Type B pancreatic cell (in vitro differentiated cells): ENCODE measurements at regions not wholly inside any gene's neighbourhood (a gene's known extent, or its start where the extent isn't known, plus 50 kb on each side); places are given as distances from the start of the nearest gene placed in this dataset.

Experiments used
- DNase-seq: peaks from one replicate; pipeline ENCODE4 v3.0.0; 2021; ENCODE audit warnings: mixed read lengths; ENCODE audit not compliant: unreplicated experiment; ENCODE audit errors: extremely low spot score
- H3K27ac Mint-ChIP-seq: 2 replicates; pipeline ENCODE4 v1.8.0; 2021; ENCODE audit warnings: mild to moderate bottlenecking, mixed read lengths
- H3K27me3 Mint-ChIP-seq: 2 replicates; pipeline ENCODE4 v1.8.0; 2021; ENCODE audit warnings: mixed read lengths
- H3K36me3 Mint-ChIP-seq: 2 replicates; pipeline ENCODE4 v1.8.0; 2021; ENCODE audit warnings: mixed read lengths
- H3K4me1 Mint-ChIP-seq: one replicate; pipeline ENCODE4 v1.8.0; 2021; ENCODE audit warnings: mixed read lengths; ENCODE audit not compliant: unreplicated experiment
- H3K4me3 Mint-ChIP-seq: 2 replicates; pipeline ENCODE4 v1.8.0; 2021; ENCODE audit warnings: mild to moderate bottlenecking, mixed read lengths
- H3K9me3 Mint-ChIP-seq: 2 replicates; pipeline ENCODE4 v1.8.0; 2021; ENCODE audit warnings: mixed read lengths
- TF ChIP-seq, protein P1 (sequence below): fragments of 200-600 bp; sonication (generic); conservative IDR thresholded peaks from 2 replicates; pipeline ENCODE4 v1.5.0; 2021; ENCODE audit warnings: antibody characterized with exemption, mild to moderate bottlenecking

- H3K36me3 Mint-ChIP-seq = no peaks in the 10 kb centered on the region
- H3K4me3 Mint-ChIP-seq = no peak overlapping the region
- H3K4me1 Mint-ChIP-seq = peaks cover 32% of the 10 kb centered on the region
- no peak for DNase-seq
- peaks cover 20% of the 10 kb centered on the region for H3K9me3 Mint-ChIP-seq
- TF ChIP-seq, protein P1, sequence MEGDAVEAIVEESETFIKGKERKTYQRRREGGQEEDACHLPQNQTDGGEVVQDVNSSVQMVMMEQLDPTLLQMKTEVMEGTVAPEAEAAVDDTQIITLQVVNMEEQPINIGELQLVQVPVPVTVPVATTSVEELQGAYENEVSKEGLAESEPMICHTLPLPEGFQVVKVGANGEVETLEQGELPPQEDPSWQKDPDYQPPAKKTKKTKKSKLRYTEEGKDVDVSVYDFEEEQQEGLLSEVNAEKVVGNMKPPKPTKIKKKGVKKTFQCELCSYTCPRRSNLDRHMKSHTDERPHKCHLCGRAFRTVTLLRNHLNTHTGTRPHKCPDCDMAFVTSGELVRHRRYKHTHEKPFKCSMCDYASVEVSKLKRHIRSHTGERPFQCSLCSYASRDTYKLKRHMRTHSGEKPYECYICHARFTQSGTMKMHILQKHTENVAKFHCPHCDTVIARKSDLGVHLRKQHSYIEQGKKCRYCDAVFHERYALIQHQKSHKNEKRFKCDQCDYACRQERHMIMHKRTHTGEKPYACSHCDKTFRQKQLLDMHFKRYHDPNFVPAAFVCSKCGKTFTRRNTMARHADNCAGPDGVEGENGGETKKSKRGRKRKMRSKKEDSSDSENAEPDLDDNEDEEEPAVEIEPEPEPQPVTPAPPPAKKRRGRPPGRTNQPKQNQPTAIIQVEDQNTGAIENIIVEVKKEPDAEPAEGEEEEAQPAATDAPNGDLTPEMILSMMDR = no peak
- no peaks in the 10 kb centered on the region for H3K27me3 Mint-ChIP-seq
- peak overlapping the region; percentile 64 for H3K27ac Mint-ChIP-seq
Measured at GRCh38 chr6:105601541-105602236, 198.8 kb upstream of the PREP start.

- TF ChIP-seq, protein P1 = no peak
- no peak for DNase-seq
- Mint-ChIP-seq H3K27me3 (peaks cover 3% of the 10 kb centered on the region), H3K9me3 (peaks cover 21% of the 10 kb centered on the region), H3K4me1 (peaks cover 39% of the 10 kb centered on the region), H3K36me3 (no peaks in the 10 kb centered on the region), H3K4me3 (no peak overlapping the region), H3K27ac (no peak overlapping the region)
Measured at GRCh38 chr6:105600336-105601260, 197.7 kb upstream of the PREP start.

DNA sequence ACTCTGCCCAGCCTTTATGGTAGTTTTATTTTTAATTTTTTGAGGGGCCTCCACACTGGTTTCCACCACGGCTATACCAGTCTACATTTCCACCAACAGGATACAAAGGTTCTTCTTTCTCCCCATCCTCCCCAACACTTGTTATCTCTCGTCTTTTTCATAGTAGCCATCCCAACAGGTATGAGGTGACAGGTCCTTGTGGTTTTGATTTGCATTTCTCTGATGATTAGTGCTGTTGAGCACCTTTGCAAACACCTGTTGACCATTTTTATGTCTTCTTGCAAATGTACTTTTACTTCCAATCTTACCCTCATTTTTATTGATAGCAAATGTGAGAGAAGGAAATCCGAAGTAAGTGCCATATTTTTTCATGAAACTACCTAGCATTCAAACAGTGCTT, 195.4 kb upstream of the PREP start:
- TF ChIP-seq, protein P1 = no peak
- no peak for DNase-seq
- Mint-ChIP-seq H3K4me1 (peaks cover 30% of the 10 kb centered on the region), H3K27me3 (peaks cover 8% of the 10 kb centered on the region), H3K27ac (no peak overlapping the region), H3K9me3 (peaks cover 16% of the 10 kb centered on the region), H3K36me3 (no peaks in the 10 kb centered on the region), H3K4me3 (no peak overlapping the region)

- TF ChIP-seq, protein P1 = no peak
- H3K27me3 Mint-ChIP-seq = peaks cover 8% of the 10 kb centered on the region
- no peak for DNase-seq
- no peaks in the 10 kb centered on the region for H3K36me3 Mint-ChIP-seq
- H3K27ac Mint-ChIP-seq = peak overlapping the region; percentile 58
- H3K9me3 Mint-ChIP-seq = peaks cover 12% of the 10 kb centered on the region
- no peak overlapping the region for H3K4me3 Mint-ChIP-seq
- peaks cover 24% of the 10 kb centered on the region for H3K4me1 Mint-ChIP-seq
Measured at GRCh38 chr6:105596284-105596755, 193.4 kb upstream of the PREP start.

- H3K27me3 Mint-ChIP-seq = peaks cover 8% of the 10 kb centered on the region
- no peak for DNase-seq
- H3K4me3 Mint-ChIP-seq = no peak overlapping the region
- no peaks in the 10 kb centered on the region for H3K36me3 Mint-ChIP-seq
- no peak overlapping the region for H3K27ac Mint-ChIP-seq
- TF ChIP-seq, protein P1 = no peak
- H3K4me1 Mint-ChIP-seq = peaks cover 21% of the 10 kb centered on the region
- H3K9me3 Mint-ChIP-seq = peaks cover 11% of the 10 kb centered on the region
Measured at GRCh38 chr6:105595829-105596228, 192.9 kb upstream of the PREP start.
